Forelimb muscle (tissue), 1 donor: ENCODE measurements at regions not wholly inside any gene's neighbourhood (a gene's known extent, or its start where the extent isn't known, plus 50 kb on each side); places are given as distances from the start of the nearest gene placed in this dataset.

Source experiments
- DNase-seq: peaks from one replicate; pipeline ENCODE4 v3.0.0-alpha.2; 2013; ENCODE audit warnings: low read depth

DNA sequence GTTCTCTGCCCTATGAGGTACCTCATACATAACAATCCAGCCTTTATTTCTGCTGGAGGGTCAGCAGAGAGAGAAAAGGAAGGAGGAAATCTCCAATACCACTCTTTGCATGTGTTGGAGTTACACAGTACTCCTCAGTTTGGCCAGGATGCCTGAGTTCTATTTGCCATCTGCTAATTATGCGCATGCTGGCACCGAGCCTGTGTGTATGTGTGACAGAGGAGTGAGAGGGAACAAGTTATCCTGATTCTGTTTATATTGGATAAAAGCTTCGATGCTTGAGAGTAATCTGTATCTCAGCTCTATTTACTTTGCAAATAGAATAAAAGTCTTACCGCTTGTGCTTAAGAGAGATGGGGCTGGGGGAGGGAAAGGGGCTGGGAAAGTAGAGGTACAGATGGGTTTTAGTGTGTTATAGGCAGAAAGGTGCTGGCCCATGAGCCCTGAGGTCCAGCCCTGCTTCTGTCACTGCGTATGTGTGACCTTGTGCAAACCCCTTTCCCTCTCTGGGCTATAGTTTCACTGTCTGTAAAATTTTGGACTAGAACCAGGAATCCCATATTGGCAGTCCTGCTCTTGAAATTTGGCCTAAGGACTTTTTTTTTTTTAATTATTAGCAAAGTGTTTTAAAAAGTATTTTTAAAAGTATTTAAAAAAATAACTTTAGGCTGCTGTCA lies 54.5 kb upstream of the PLXNA2 start:
- no peak for DNase-seq

DNA sequence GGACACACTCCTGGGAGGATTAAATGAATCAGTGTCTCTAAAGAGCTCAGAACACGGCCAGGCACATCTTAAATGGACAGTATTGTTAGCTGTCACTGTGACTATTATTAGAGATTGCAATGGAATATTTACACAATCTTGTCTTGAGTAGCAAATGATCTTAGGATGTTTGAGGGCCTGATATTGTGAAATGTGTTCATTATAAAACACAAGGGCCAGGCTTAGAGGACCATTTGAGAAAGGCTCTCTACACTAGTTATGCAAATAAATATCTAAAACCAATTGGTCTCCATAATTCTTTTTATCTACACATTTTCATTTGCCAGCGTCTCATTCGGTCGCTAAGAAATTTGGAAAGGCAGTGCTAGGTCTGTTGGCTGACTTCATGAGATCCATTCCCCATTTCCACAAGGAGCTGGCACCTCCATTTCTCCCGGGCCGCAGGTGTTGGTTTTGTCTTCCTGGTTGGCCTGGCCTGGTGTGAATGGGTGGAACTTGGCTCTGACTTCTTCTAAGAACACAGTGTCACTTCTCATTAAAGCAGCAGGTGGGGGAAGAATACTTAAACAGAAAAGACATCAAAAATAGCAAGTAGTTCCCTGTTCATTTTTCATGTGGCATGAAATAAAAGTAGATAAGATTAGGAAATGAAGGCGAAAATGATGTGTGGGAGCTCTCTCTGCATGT lies 56.0 kb upstream of the PLXNA2 start:
- no peak for DNase-seq

DNA sequence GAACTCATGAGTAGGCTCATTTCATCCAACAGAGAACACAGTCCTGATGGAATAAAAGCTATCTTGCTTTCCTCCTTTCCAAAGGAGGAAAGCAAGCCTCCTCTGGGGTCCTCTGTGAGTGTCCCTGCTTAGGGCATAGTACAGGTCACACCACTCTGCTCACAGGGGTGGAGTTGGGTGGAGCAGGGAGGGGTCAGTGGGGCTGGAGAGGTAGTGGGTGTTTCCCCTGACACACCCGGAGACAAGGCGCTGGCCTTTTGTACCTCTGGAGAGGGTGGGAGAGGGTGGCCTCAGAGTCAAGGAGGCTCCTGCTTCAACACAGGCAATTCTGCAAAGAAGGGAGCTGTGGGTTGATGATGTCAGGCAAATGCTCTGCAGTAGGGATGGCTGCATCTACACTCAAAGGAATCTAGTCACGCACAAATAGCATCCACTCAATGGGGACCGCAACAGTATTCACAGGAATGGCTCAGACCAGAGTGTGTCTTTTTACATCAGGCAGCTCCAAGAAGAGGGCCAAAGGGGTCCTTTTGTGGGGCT lies 58.6 kb upstream of the PLXNA2 start:
- DNase-seq = no peak

DNA sequence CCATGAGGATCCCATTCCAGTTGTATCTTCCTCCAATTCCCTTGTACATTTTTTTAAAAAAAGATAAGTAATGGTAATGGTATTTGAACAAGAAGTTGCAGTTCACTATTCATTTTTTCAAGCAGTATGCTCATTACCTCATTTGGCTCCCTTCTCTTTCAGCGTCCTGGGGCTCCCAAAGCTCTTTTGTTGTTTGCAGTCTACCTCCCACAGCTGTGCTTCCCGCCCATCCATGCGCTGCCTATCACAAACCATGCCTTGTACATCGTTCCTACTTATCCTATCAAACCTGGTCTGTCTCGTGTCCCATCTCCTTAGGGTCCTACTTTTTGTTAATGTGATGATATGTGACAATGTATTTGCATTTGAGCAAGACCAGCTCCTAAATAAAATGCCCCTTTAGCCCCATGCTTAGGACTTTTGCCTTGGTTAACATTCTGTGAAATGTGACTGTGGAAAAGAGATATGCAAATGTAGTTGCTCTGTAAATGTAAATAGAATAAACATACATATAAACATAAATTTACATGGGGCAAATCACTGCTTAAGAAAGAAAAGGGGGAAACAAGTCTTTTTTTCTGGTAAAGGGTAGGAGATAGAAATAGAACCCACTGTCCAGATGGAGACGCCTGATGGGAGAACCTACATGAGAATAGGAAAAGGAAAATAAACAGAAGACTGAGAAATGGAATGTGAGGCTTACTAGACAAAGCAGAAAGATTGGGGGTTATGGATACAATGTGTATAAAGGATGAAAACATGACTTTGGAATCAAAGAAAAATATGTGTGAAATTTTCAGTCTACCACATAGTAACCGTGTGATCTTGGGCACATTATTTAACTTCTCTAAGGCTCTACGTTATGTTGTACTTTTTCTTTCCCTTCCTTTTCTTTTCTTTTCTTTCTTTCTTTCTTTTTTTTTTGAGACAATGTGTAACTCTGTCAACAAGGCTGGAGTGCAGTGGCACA lies 59.8 kb upstream of the PLXNA2 start:
- DNase-seq = no peak

DNA sequence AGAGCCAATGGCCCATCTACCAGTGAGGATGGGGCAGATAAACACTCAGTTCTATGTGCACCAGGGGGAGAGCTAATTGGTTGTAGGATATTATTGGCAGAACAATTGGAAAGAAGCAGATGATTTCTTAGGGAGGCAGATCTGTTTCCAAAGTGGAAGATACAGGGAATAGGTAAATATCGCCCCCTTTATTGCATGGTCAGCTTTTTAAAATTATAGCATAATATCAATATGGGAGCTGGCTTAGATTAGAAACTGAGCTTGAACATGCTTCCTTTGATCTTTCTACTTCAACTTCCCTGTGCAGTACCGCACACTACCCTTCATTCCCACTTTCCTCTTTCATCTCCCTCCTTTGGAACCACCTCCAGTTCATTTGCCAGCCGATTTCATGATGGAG lies 64.0 kb upstream of the PLXNA2 start:
- DNase-seq = no peak

DNA sequence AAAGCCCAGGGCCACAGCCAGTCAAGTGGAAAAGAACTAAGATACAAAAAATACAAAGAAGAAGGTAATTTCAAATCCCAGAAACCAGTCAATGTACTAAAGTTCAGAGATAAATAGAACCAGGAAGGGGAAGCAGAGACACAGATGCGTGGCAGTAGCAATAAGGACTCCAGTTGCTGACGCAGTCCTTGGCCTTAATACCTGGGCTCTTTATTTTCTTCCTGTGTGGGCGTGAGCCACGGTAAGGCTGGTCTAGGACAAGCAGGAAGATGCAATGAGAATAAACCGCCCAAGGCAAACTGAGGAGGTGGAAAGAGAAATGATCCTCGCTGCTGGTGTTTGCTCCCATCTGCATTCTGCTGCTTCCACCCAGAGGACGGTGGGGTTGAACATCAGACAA lies 65.6 kb upstream of the PLXNA2 start:
- DNase-seq = no peak

DNA sequence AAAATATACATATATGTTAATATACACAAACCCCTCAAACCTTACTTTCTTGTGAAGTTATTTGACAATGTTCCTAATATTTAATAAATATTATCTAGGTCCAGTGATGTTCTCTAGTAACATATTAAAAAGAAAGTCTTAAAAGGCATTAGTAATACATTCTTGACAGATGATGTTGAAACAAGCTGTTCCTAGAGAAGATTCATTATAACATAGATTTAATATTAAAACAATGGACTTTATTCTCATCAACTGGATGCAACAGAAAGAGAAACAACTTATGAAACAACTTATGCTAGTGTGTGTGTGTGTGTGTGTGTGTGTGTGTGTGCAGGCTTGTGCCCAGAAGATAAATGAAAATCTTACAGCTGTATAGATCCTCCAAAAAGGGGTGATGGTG lies 68.5 kb upstream of the PLXNA2 start:
- DNase-seq = no peak

DNA sequence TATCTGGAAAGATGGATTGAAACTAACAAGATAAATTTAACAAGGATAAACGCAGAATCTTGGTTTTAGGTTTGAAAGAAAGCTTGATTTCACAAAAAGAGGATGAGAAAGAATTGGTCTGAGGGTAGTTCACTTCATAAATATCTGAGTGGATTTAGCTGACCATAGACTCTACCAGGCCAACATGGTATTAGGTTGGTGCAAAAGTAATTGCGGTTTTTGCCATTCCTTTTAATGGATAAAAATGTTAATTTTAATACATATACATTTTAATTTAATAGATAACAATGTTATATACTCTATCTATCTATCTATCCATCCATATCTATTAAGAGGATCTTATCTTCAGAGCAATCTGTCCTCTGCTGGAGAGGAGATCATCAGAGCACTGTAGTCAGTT lies 70.2 kb upstream of the PLXNA2 start:
- no peak for DNase-seq

DNA sequence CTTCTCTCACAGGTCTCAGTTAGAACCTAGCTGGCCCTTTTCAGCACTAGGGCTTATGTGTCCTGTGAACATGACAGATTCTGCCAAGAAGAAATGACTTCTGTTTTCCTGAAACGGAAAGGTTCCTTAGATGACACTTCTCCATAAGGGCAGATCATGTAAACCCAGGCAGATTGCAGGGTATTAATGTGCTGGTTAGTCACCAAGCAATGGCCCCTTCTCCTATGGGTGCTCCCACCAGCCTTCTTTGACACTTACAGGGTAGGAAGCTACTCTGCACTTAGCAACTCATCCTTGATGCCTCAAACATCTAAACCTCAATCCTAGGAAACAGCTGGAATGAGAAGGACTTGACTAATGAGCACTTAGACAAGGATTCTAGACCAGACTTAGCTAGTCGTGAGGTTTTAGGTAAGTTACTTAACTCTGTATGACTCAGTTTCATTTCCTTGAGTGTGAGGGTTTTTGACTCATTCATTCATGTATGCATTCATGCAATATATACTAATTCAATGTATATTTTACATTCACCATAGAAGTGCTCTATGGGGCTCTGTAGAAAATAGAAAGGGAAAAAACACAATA lies 74.1 kb upstream of the PLXNA2 start:
- DNase-seq = no peak

DNA sequence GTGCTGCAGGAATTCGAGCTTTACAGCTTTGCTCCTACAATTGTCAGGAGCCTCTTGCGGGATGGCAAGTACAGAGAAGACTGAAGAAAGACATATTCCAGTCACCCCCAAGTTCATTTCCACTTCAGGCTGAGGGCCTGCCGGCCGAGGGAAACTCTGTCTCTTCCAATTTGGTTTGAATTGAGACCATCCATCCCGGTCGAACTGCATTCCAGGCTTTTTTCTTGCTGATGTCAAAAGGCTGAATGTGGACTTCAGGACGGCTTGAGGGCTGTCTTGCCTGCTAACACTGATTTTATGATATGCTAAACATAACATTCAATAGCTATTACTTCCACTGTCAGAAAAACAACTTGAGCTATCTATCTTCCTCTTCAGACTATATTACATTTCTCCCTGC lies 79.8 kb upstream of the PLXNA2 start:
- no peak for DNase-seq

DNA sequence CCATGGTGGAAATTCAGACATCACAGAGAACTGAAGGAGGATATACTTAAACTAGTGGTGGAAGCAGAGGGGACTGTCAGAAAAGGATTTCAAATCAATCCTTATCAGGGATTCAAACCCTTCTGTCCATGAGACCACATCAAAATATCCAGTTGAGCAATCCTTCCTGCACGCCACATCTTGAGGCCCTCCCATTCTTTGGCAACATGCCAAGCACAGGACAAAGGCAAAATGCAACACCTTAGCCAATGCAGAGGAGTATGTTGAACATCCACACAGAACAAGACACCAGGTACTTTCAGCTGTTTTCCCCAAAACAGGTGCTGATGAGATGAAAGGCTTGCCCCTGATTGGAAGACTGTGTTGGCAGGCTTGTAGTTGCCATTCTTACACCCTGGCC lies 81.8 kb upstream of the PLXNA2 start:
- DNase-seq = no peak

DNA sequence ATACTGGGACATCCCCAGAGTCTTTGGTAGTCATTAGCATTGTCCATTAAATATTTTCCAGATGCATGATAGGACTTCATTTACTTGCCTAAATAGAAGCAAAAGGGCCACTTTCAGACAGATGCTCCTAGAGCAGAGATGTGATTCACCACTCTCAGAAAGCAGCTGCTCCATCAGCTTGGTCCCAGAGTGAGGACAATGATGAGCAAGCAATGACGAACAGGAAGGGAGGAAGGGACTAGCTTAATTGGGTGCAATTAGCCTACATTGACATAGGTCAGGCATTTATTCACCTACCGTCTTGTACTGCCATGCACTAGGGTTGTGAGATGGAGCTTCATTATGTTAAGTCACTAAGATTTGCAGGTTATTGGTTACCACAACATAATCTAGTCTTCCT lies 85.1 kb upstream of the PLXNA2 start:
- no peak for DNase-seq

DNA sequence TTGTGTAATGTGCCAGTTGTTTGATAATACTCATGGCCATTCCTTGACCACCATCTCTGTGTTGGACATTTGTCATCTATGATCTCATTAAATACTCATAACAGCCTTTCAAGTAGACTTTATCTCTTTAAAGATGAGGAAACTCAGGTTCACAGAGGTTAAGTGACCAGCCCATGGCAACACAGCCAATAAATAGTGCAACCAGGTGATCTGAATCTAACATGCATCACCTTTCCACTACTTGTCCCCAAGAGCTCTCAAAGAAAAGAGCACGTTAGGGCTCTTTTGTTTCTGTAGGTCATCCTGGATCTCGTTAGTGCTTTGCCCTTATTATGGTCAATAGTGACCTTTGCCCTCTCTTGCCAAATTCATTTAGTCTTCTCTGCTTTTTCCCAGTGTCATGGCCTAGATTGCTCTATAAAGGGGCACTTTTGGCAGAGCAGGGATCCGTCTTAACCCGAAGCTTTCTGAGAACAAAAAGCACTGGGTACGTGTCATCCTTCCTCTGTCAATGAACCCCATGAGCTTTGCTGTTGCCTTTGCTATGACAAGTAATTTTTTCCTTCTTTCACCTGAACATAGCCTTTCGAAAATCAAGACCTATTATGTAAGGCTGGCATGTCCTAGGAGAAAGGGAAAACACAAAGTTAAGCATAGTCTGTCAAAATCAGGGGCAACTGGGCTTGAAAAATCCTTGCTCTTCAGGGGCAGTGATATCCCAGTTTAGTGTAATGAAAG lies 88.0 kb upstream of the PLXNA2 start:
- DNase-seq = no peak

DNA sequence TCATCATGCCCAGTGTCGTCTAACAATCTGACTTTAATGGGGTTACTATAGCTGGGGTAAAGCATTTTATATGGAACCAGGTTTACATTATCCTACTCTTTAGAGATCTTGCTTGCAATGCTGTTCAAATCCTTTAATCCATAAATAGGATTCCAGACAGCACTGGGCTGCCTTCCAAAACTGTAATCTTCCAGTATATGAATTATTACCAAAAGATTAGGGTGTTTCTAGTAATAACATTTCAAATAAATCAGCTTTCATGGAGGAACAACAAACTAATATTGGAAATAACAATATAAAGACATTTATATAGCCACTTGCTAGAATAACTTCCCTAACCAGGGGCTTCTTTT lies 88.6 kb upstream of the PLXNA2 start:
- no peak for DNase-seq

DNA sequence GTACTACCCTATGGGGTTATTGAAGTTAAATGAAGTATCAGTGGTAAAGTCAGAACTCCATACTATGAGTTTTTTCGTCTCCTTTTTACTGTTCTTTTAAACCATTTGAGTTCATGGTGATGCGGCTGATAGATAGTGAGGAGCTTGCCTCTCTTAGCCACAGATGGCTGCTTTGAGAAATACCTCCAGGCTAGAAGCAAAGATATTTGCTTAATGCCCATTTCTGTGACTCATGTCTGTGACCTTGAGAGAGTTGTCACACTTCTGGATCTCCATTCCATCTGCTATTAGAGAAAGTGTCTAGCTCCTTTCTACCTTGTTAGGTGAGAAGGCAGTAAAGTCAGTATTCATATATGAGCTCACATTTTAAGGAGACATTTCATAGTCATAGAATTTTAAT lies 89.5 kb upstream of the PLXNA2 start:
- no peak for DNase-seq

DNA sequence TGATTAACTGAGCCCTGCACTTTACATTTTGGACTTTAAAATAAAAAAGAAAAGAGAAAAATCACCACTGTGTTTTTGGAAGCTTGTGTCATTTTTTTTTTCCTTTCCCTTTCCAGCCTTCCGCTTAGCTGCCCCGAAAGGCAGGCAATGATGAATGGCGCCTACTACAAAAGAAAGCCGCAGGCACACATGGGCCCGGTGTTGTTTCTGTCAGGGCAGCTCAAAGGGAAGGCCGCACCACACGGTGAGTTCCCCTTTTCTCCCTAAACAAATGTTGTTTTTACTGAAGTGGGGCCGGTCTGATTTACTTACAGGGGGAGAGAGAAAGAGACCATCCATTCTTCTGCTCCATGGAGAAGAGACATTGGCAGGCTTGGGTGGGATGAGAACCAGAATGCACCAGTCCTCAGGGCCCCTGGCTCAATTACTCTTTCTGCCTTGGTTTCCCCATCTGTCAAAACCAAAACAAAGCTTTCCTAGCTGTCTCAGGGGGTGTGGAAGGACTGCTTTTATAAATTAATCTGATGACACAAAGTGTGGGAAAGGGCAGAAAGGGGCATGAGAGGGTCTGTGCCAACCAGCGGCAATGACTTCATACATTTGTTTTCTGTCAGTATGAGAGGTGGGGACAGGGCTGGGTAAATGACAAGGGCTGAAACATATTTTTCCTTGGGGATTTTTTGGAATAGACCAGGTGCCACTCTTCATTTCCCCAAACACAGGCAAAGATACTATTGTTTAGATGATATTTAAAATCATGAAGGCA lies 91.4 kb upstream of the PLXNA2 start:
- no peak for DNase-seq

DNA sequence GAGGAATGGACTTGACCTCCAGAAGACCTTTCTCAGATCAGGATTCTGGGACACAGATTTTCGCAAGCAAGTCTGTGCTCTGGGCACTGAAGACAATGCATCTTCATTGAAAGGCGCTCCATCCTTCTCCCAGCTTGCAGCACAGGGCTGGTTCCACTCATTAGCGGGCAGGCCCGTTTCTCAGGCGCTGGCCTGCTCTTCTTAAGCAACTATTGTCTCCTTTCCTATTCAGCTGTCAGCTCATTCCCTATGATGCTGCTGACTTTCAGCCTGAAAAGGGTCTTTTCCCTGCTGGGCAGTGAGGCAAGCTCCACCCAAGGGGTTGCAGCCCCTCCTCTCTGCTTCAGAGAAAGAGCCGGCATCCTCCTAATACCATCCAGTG lies 91.9 kb upstream of the PLXNA2 start:
- no peak for DNase-seq

DNA sequence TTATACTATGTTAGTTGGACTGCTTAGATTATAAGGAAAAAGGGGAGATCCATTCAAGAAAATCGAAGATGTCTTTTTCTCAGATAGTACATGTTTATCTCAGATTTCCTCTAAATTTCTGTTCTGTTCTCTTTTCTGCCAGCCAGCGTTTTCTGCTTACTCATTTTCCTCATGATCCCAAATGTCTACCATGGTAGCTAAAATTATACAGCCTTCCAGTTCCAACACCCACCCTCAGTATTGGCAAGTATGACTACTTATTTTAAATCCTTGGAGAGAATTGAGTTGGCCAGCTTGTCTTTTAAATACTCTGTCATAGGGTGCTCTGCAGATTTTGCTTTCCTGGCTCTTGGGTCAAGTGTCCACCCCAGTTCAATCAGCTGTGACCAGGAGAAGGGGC lies 95.7 kb upstream of the PLXNA2 start:
- no peak for DNase-seq

DNA sequence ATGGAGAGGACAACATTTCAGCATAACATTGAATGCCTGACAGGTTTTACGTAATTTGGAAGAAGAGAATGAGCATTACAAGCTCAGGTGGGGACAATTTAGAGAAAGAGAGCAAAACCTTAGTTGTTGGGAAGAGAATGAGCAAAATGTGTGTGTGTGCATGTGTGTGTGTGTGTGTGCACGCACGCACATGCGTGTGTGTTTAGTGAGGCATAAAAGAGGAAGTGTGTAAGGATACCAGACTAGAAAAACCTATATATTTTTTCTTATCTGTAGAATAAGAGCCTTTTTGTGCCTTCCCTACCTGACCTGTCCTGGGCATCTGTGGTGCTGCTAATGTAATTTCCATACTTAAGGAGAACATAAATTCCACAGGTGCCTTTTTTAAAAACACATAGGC lies 99.0 kb upstream of the PLXNA2 start:
- no peak for DNase-seq

DNA sequence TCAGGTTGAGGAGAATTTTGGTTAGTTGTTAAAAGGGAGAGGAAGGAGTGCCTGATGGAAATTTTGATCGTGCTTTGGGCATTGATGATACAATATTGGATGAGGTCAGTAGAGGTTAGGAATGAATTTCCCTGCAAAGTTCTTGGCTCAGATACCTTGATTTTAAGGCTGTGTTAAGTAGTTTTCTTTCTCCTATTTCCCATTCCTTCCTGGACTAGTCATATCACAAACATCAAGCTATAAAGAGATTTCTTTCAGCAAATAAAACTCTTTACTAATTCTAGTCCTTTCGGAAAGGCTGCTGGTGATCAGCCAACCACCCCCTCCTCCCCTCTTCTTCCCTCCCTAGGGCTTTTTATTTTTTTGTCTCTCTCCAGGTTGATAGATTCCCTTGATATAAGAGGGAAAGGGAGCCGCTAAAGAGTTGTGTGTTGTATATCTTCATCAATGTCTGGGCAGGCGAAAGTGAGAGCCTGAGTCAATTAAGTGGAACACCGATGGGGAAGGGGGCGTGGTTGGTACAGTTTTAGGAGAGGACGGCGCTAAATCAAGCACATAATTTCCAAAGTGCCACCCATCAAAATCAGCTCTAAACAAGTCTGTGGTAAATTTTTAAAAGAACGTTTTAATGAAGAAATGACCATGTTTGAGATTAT lies 100.1 kb upstream of the PLXNA2 start:
- no peak for DNase-seq
